PFSK-1 (cell line): ENCODE measurements at regions not wholly inside any gene's neighbourhood (a gene's known extent, or its start where the extent isn't known, plus 50 kb on each side); places are given as distances from the start of the nearest gene placed in this dataset.

Experiments
- FOXP2 ChIP-seq: optimal IDR thresholded peaks from 2 replicates; pipeline ENCODE3; 2011; ENCODE audit warnings: borderline replicate concordance, control low read depth, inconsistent platforms; ENCODE audit not compliant: insufficient read depth; ENCODE audit errors: extremely low read length, extremely low read depth
- POLR2AphosphoS5 ChIP-seq: IDR thresholded peaks from 2 replicates; pipeline ENCODE4 v1.6.1; 2012; ENCODE audit warnings: low read depth, mild to moderate bottlenecking, control low read depth, low read length, moderate library complexity
- REST ChIP-seq, 2 experiments: IDR thresholded peaks; 2 replicates each; pipeline versions ENCODE4 v1.6.1 to v1.8.0; 2011 to 2012; ENCODE audit warnings: low read depth in 2 of 2, low read length in 2 of 2, control low read depth in 1 of 2, inconsistent platforms in 1 of 2, mild to moderate bottlenecking in 1 of 2, moderate library complexity in 1 of 2; ENCODE audit not compliant: insufficient read depth in 1 of 2
- SIN3A ChIP-seq: IDR thresholded peaks from 2 replicates; pipeline ENCODE4 v1.6.1; 2012; ENCODE audit warnings: mild to moderate bottlenecking, low read length, moderate library complexity, borderline replicate concordance; ENCODE audit not compliant: insufficient read depth
- TAF1 ChIP-seq: IDR thresholded peaks from 2 replicates; pipeline ENCODE4 v1.6.1; 2012; ENCODE audit warnings: low read length, control low read depth, borderline replicate concordance; ENCODE audit not compliant: insufficient read depth

- TF ChIP-seq REST (IDR thresholded peaks at IDR 0.05; ENCODE audit: insufficient read depth in 1 of 2, low read depth in 2 of 2, low read length in 2 of 2) (no peak), POLR2AphosphoS5 (no peak), SIN3A (no peak), FOXP2 (no peak), TAF1 (no peak)
These were observed 580.0 kb upstream of the ARRDC3 start for GRCh38 chr5:91963166-91963565.

DNA sequence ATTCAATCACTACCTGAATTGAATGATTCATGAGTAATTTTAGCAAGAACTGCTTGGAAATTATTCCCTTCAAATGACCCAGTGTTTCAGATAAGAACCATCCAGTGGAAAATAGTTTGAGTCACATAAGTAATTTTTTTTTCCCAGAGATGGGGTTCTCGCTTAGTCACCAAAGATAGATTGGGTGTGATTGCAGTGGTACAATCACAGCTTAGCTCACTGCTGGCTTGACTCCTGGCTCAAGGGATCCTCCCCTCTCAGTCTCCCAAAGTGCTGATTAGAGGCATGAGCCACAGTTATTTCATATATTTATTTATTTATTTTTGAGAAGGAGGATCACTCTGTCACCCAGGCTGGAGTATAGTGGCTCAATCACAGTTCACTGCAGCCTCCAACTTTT, 574.5 kb upstream of the ARRDC3 start:
- TF ChIP-seq TAF1 (no peak), FOXP2 (no peak), POLR2AphosphoS5 (no peak), REST (IDR thresholded peaks at IDR 0.05; ENCODE audit: insufficient read depth in 1 of 2, low read depth in 2 of 2, low read length in 2 of 2) (no peak), SIN3A (no peak)

DNA sequence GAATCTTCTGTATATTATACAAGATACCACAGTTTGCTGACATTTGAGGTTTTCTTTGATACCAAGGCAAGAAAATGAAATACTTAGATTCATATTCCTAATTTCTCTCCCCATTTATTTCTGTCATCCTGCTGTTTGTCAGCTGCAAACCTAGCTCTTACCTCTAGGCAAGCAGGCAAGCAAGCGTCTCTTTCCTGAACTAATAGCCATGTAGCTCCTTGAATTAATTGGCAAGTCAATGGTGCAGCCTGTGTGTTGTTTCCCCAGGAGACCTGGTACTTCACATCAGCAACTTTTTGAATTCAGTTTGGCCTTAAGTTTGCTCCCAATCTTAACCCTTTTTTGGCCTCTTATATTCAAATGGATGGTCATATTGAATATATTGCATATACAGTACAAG, 573.6 kb upstream of the ARRDC3 start:
- TF ChIP-seq SIN3A (no peak), POLR2AphosphoS5 (no peak), FOXP2 (no peak), TAF1 (no peak), REST (IDR thresholded peaks at IDR 0.05; ENCODE audit: insufficient read depth in 1 of 2, low read depth in 2 of 2, low read length in 2 of 2) (no peak)

DNA sequence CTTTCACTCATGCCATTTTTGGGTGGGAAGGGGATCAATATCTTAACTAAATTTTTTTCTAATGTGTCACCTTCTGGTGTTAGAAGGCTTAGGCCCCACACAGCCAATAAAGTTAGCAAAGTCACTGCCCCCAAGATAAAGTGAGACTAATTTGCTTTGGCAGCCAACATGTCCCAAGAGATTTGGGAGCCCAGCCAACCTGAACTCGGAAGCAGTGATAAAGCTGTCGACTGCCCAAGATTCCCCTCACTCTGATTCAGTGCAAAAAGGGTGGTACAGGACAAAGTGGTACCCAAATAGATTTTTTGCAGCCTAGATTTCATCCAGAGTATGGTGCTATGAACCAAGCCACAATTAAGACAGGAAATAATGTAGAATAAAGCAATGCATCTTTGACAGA, 572.5 kb upstream of the ARRDC3 start:
- TF ChIP-seq TAF1 = no peak
- TF ChIP-seq REST (IDR thresholded peaks at IDR 0.05; ENCODE audit: insufficient read depth in 1 of 2, low read depth in 2 of 2, low read length in 2 of 2) = no peak
- no peak for TF ChIP-seq FOXP2
- no peak for TF ChIP-seq POLR2AphosphoS5
- TF ChIP-seq SIN3A = no peak

DNA sequence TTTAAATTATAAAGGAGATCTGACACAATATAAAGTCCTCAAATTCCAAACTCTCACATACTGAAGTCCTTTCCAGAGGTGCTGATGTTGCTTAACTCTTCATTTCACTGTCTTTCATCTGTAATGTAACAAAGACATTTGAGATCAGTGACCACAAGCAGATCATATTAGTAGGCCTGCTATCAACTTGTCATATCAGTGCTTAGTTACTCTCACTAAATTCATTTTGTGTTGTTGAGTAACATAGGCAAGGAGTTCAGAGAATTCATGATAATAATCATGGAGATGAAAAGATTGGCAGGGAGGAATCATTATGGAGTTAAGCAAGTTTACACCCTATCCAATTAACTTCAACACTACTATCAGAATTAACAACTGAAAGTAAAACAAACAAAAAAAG, 571.0 kb upstream of the ARRDC3 start:
- no peak for TF ChIP-seq REST (IDR thresholded peaks at IDR 0.05; ENCODE audit: insufficient read depth in 1 of 2, low read depth in 2 of 2, low read length in 2 of 2)
- no peak for TF ChIP-seq POLR2AphosphoS5
- TF ChIP-seq TAF1 = no peak
- TF ChIP-seq FOXP2 = no peak
- TF ChIP-seq SIN3A = no peak
